ENCODE measurements at regions not wholly inside any gene's neighbourhood (a gene's known extent, or its start where the extent isn't known, plus 50 kb on each side); places are given as distances from the start of the nearest gene placed in this dataset.
A peak's percentile ranks its signal among the peaks of the same experiment; 100 is the strongest.
"Not testable (repeated sequence)": the region's sequence is repeated elsewhere in the genome, so short reads cannot be mapped to it uniquely, and the experiment has no call there.

- Histone ChIP-seq H3K9me3 (no peaks in the 10 kb centered on the region), H3K4me1 (peaks cover 0 to 14% of the 10 kb centered on the region in 2 donors), H3K36me3 (no peaks in the 10 kb centered on the region), H3K27me3 (no peaks in the 10 kb centered on the region), H3K4me3 (peak overlapping the region in 1 of 2 donors; percentile 80), H3K27ac (peak overlapping the region; percentile 96 to 97)
- DNase-seq (ENCODE audit: low spot score) = no peak
- TF ChIP-seq CTCF (IDR thresholded peaks at IDR 0.05) = no peak
These were observed 69.1 kb upstream of the EP300 start for GRCh38 chr22:41023299-41023623.

- TF ChIP-seq CTCF (IDR thresholded peaks at IDR 0.05) = no peak
- no peaks in the 10 kb centered on the region for H3K4me1 ChIP-seq
- peak overlapping the region in 1 of 2 donors; percentile 25 for H3K27ac ChIP-seq
- no peak for DNase-seq (ENCODE audit: low spot score)
- no peaks in the 10 kb centered on the region for H3K9me3 ChIP-seq
- no peak overlapping the region for H3K4me3 ChIP-seq
- no peaks in the 10 kb centered on the region for H3K36me3 ChIP-seq
- H3K27me3 ChIP-seq = no peaks in the 10 kb centered on the region
These were observed 63.6 kb upstream of the EP300 start for GRCh38 chr22:41028841-41029240.

- no peak overlapping the region for H3K27ac ChIP-seq
- H3K27me3 ChIP-seq = no peaks in the 10 kb centered on the region
- no peak for DNase-seq (ENCODE audit: low spot score)
- H3K4me1 ChIP-seq = no peaks in the 10 kb centered on the region
- no peaks in the 10 kb centered on the region for H3K36me3 ChIP-seq
- no peak for TF ChIP-seq CTCF (IDR thresholded peaks at IDR 0.05)
- no peaks in the 10 kb centered on the region for H3K9me3 ChIP-seq
- no peak overlapping the region for H3K4me3 ChIP-seq
These were observed 61.5 kb upstream of the EP300 start for GRCh38 chr22:41030891-41031290.

GRCh38 chr22:41034706-41035105 is 57.7 kb upstream of the EP300 start:
- no peak overlapping the region for H3K27ac ChIP-seq
- no peaks in the 10 kb centered on the region for H3K27me3 ChIP-seq
- no peak overlapping the region for H3K4me3 ChIP-seq
- TF ChIP-seq CTCF (IDR thresholded peaks at IDR 0.05) = no peak
- no peaks in the 10 kb centered on the region for H3K36me3 ChIP-seq
- H3K4me1 ChIP-seq = no peaks in the 10 kb centered on the region
- no peak for DNase-seq (ENCODE audit: low spot score)
- H3K9me3 ChIP-seq = no peaks in the 10 kb centered on the region

GRCh38 chr22:41036924-41037323 is 55.5 kb upstream of the EP300 start:
- Histone ChIP-seq H3K4me1 (no peaks in the 10 kb centered on the region), H3K27me3 (no peaks in the 10 kb centered on the region), H3K9me3 (no peaks in the 10 kb centered on the region), H3K36me3 (no peaks in the 10 kb centered on the region), H3K27ac (no peak overlapping the region), H3K4me3 (no peak overlapping the region)
- TF ChIP-seq CTCF (IDR thresholded peaks at IDR 0.05) = no peak
- no peak for DNase-seq (ENCODE audit: low spot score)

GRCh38 chr22:41038732-41039131 is 53.7 kb upstream of the EP300 start:
- Histone ChIP-seq H3K27me3 (no peaks in the 10 kb centered on the region), H3K36me3 (no peaks in the 10 kb centered on the region), H3K4me3 (no peak overlapping the region), H3K9me3 (no peaks in the 10 kb centered on the region), H3K27ac (no peak overlapping the region), H3K4me1 (no peaks in the 10 kb centered on the region)
- DNase-seq (ENCODE audit: low spot score) = no peak
- no peak for TF ChIP-seq CTCF (IDR thresholded peaks at IDR 0.05)

- not testable (repeated sequence) for H3K27ac ChIP-seq, H3K4me3 ChIP-seq, H3K36me3 ChIP-seq
These were observed 52.8 kb upstream of the EP300 start for GRCh38 chr22:41039641-41040040.

More at GRCh38 chr22:41039641-41040040, 52.8 kb upstream of the EP300 start:
- H3K4me1 ChIP-seq; H3K27me3 ChIP-seq; DNase-seq (ENCODE audit: low spot score); H3K9me3 ChIP-seq: not testable (repeated sequence)
